ENCODE measurements at regions not wholly inside any gene's neighbourhood (a gene's known extent, or its start where the extent isn't known, plus 50 kb on each side); places are given as distances from the start of the nearest gene placed in this dataset.
"Not testable (repeated sequence)": the region's sequence is repeated elsewhere in the genome, so short reads cannot be mapped to it uniquely, and the experiment has no call there.

- DNase-seq, result no peak
Measured at GRCh38 chr5:74530326-74531050, 110.0 kb downstream of the ENC1 start.

DNA sequence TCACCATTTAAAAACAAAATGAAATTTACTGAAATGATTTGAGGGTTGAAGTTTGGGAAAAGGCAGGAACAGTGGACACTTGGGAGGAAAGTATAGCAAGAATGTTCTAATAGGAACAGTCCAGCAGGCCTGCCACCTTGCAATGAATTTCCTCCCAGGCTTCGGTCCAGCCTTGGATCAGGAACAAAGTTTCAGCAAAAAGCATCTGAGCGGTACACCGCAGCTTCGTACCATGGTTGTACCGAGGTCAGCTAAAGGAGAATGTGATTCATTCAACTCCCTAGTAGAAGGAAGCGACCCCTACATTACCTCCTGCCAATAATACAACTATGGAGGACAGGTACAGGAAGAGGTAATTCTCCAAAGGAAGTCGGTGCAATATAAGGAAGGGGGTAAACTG lies 111.4 kb downstream of the ENC1 start:
- no peak for DNase-seq

- no peak for DNase-seq
Measured at GRCh38 chr5:74526111-74526510, 114.4 kb downstream of the ENC1 start.

GRCh38 chr5:74524767-74525166 lies 115.8 kb downstream of the ENC1 start:
- not testable (repeated sequence) for DNase-seq

- not testable (repeated sequence) for DNase-seq
Measured at GRCh38 chr5:74523698-74524097, 116.8 kb downstream of the ENC1 start.

- DNase-seq, result not testable (repeated sequence)
Measured at GRCh38 chr5:74522838-74523237, 117.7 kb downstream of the ENC1 start.

DNA sequence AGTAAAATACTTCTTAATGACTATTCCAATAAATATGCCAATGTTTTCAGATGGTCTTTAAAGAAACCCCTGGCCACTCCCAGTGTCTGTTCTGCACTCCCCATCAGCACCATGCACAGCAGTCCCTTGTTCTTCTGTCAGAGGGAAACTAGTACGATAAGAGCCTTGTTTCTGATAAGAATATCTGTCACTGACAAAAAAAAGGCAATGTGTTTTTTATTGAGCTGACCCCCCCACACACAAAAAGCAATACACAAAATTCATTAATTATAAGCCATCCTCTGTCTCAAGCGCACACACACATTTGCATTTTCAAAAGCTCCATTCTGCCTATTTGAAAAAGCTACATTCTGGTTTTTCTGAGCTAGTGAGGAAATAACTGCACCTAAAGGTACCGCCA lies 119.1 kb downstream of the ENC1 start:
- DNase-seq, result no peak

DNA sequence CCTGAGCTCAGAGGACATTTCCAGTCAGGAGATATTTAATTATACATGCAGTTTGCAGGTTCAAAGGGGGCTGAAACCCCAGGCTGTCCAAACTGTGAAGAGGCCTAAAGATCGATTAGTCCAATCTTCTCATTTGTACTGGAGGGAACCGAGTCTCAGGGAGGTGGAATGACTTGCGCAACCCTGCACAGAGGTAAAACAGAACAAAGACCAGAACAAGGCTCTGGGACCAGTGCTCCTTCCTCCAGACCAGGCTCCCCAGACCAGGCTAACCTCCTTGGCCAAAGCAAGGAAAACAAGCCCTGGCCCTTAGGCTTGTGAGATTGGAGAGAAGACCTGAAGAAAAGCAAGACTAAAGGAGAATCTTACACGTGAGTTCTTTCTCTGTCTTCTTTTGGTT lies 120.8 kb downstream of the ENC1 start:
- no peak for DNase-seq

DNA sequence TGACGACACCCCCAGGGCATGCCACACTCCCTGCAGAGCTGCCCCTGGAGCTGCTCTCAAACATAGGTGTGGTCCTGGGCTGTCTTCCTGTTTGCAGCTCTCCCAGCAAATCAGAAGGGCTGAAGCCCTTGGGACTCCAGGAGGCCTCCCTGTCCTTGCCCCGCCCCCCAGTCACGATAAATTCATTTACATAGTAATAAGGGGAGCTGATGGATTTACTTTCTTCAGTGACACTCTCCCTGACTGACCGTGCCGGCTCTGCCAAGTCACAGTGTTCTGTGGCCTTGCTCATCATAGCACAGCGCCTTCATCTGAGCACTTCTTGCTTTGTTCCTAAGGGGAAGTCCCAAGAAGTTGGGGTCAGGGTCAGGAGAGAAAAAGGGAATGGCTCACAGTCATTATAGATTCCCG lies 121.4 kb downstream of the ENC1 start:
- DNase-seq, result no peak

DNA sequence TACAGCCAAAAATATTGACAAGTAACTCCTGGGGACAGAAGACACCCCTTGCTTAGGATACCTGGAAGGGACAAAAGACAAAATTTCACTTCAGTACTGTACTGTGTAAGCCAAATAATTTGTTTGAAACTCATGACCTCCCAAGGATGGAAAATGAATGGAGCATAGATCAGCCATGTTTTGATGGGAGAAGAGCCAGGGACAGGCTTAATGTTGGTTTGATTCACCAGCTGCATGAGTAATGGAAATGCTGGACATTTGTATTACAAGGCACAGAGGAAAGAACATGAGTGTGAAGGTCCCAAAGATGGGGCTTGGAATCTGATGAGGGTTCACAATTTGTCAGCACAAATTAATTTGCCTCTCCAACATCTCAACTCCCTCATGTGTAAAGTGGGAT lies 122.8 kb downstream of the ENC1 start:
- DNase-seq, result no peak

GRCh38 chr5:74516211-74516636 lies 124.3 kb downstream of the ENC1 start:
- DNase-seq, result no peak

DNA sequence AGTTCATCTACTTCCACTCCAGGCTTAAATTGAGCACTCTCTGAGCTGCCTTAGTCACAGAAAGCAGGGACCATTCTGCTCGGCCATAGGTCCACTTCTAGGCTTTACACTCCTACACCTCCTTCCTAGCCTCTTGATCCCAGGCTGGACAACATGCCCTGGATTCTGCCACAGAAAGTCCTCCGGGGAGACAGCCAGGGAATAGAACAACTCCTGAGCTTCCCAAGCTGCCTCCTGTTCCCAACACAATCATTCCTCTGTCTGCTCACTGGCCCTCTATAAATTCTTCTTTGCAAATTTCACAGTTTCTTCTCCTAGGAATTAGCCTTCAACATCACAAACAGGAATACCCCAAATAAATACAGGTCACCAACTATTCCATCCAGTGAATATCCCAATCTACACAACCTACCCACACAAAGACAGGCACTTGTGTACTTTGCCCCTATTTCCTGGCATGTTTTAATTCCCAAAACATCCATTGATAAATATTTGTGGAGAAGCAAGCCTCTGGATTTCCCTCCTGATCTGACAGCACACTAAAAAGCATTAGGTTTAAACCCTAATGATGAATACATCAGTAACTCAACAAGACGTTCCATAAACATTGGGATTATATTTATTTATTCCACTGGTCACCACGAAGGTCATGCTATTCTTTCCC lies 125.5 kb downstream of the ENC1 start:
- DNase-seq, result no peak

DNA sequence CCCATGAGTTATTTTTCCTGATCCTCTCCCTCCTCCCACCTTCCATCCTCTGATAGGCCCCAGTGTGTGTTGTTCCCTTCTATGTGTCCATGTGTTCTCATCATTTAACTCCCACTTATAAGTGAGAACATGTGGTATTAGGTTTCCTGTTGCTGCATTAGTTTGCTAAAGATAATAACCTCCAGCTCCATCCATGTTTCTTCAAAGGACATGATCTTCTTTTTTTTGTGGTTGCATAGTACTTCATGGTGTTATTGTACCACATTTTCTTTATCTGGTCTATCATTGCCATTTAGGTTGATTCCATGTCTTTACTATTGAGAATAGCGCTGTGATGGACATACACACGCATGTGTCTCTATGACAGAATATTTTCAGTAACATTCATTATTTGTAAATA lies 128.8 kb downstream of the ENC1 start:
- not testable (repeated sequence) for DNase-seq

DNA sequence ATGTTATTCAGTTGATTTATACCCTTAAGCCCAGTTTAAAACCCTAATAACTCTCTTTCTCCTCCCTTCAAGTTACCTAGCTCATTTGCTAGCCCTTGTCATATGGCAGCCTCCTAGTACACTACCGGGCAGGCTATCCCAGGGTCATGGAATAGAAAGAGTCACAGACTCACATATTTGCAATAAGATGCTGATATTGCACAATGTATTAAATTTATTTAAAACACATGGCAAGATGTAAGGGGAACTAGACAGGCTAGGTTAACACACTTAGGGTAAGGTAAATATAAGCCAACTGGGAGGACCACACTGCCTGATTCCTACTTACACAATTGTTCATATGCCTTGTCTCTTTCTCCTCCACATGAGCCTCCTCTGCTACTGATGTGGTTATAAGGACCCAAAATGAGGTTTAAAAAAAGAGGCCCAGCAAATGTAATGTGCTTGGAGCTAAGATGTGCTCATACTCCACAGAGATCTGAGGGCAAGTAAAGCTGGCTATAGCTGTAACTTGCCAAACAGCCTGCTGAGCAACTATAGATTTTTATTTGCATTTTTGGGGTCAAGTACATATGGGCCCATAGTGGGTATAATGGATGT lies 130.0 kb downstream of the ENC1 start:
- no peak for DNase-seq

- DNase-seq, result no peak
Measured at GRCh38 chr5:74507370-74508005, 133.0 kb downstream of the ENC1 start.

GRCh38 chr5:74506119-74506518 lies 134.4 kb downstream of the ENC1 start:
- DNase-seq, result no peak

DNA sequence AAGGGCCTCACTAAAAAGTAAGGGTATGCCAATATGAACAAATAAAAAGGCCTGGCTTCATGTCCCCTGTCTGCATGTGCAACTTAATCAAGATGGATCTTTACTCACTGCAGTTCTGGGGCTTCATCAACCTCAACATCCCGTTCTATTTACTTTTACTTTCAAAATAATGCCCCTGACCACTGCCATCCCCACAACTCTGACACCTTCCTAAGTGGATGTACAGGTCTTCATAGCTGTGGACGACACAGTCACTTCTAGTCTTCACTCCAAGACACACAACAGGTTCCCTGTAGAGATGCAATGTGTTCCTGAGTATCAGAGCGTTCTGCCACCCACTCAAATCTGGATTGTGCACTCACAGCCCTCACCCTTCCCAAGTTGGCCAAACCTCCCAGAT lies 136.1 kb downstream of the ENC1 start:
- DNase-seq, result no peak

- no peak for DNase-seq
Measured at GRCh38 chr5:74502479-74502950, 138.0 kb downstream of the ENC1 start.

- DNase-seq, result no peak
Measured at GRCh38 chr5:74501674-74502478, 138.7 kb downstream of the ENC1 start.

- DNase-seq, result no peak
Measured at GRCh38 chr5:74500110-74500917, 140.2 kb downstream of the ENC1 start.

DNA sequence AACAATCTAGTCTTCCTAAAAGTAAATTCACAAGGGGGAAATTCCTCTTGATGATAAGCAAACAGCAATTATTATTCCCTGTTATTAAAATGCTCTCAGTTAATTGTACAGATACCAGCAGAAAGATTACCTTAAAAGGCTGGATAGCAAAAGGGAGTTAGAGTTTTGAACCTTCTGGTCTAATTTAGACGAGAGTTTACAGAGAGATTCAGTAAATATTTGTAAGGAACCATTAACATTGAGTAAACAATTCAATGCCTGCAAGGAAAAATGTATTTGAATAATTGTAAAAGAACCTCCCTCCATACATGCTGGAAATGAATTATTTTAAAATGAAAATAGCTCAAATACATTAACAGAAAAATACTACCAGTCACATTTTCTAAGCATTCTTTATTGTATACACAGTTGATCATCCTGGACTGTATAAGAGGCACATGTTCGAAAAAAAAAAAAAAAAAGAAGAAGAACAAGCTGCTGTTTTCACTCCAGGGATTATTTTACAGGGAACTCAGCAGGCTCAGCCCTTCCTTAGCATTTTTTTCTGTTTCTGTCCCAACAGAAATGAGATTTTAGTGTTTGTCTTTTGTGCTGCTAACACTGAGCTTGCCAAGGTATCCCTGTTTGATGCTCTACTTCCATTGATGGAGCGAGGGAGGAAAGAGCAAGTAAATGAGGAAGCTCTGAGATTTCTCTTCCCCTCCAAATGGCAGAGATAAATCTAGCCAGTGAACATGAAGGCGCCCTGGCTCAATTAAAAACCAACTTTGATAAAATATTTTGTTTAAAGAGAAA lies 141.1 kb downstream of the ENC1 start:
- DNase-seq, result no peak
